ENCODE measurements at regions not wholly inside any gene's neighbourhood (a gene's known extent, or its start where the extent isn't known, plus 50 kb on each side); places are given as distances from the start of the nearest gene placed in this dataset.

- no TSS peak for BruUV-seq (replicated peaks)
- WGBS (ENCODE audit: insufficient coverage, low coverage, missing lambda C conversion rate) = 0% methylated on average over 1 of the region's 1 CpG
- TF ChIP-seq SMARCB1 (IDR thresholded peaks at IDR 0.05; ENCODE audit: insufficient read length, low read depth) (no peak), SMC3 (conservative IDR thresholded peaks at IDR 0.05; ENCODE audit: insufficient read depth, low read depth, low read length) (no peak), PATZ1 (CRISPR knock-in tag; IDR thresholded peaks at IDR 0.05; ENCODE audit: borderline replicate concordance) (no peak), RBM25 (IDR thresholded peaks at IDR 0.05; ENCODE audit: low read depth, low read length, severe bottlenecking) (peak; percentile 93), ZKSCAN8 (CRISPR knock-in tag; IDR thresholded peaks at IDR 0.05) (no peak)
- TF ChIP-seq, protein P1, sequence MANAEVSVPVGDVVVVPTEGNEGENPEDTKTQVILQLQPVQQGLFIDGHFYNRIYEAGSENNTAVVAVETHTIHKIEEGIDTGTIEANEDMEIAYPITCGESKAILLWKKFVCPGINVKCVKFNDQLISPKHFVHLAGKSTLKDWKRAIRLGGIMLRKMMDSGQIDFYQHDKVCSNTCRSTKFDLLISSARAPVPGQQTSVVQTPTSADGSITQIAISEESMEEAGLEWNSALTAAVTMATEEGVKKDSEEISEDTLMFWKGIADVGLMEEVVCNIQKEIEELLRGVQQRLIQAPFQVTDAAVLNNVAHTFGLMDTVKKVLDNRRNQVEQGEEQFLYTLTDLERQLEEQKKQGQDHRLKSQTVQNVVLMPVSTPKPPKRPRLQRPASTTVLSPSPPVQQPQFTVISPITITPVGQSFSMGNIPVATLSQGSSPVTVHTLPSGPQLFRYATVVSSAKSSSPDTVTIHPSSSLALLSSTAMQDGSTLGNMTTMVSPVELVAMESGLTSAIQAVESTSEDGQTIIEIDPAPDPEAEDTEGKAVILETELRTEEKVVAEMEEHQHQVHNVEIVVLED (CRISPR knock-in tag; IDR thresholded peaks at IDR 0.05) = no peak
- no peaks in the 10 kb centered on the region for H3K79me2 ChIP-seq (ENCODE audit: control insufficient read depth, insufficient read depth, low read length)
- H2AFZ ChIP-seq (ENCODE audit: low read depth, low read length) = no peak overlapping the region
- H3K9me1 ChIP-seq (ENCODE audit: control insufficient read depth, insufficient read depth, low read length) = no peaks in the 10 kb centered on the region
- no peak for ATAC-seq
- FAIRE-seq = no peak
- H3K27ac ChIP-seq (ENCODE audit: extremely low read depth, low read depth, low read length) = no peak overlapping the region
- H4K20me1 ChIP-seq (replicated peaks; ENCODE audit: control insufficient read depth, insufficient read depth, low read length) = no peaks in the 10 kb centered on the region
- H3K9me3 ChIP-seq (replicated peaks; ENCODE audit: control insufficient read depth, insufficient read depth, low read depth, low read length) = no peaks in the 10 kb centered on the region
- H3K4me3 ChIP-seq = no peak overlapping the region
- no peaks in the 10 kb centered on the region for H3K36me3 ChIP-seq (ENCODE audit: control insufficient read depth, insufficient read depth, low read length)
- H3K27me3 ChIP-seq (ENCODE audit: control insufficient read depth in 2 of 2, insufficient read depth in 2 of 2, low read length in 2 of 2) = no peaks in the 10 kb centered on the region
- H3K4me1 ChIP-seq (replicated peaks in 1 of 2; ENCODE audit: control insufficient read depth in 2 of 2, insufficient read depth in 2 of 2, low read length in 2 of 2) = no peaks in the 10 kb centered on the region
- in situ Hi-C loops (cut with MboI) (no loop called here), intact Hi-C loops (cut with micrococcal nuclease) (loop anchor here (10.0 kb wide), 1 partner anchor 156 kb away; no protein-coding TSS in a partner anchor)
- no peak for DNase-seq (ENCODE audit: extremely low read depth in 1 of 4, low spot score in 3 of 4)
- ChIA-PET CTCF (ENCODE audit: low intra/inter-chr PET ratio) (no interaction called here), POLR2A (no interaction called here)
- no peak overlapping the region for H3K4me2 ChIP-seq (ENCODE audit: insufficient read depth, low read length)
- H3K9ac ChIP-seq (ENCODE audit: insufficient read depth in 1 of 2, low read depth in 2 of 2, low read length in 2 of 2) = no peak overlapping the region
Observed at GRCh38 chrX:150038986-150039599, 100.8 kb upstream of the EOLA2 start.

Measured in K562 (cell line).